ENCODE measurements at regions not wholly inside any gene's neighbourhood (a gene's known extent, or its start where the extent isn't known, plus 50 kb on each side); places are given as distances from the start of the nearest gene placed in this dataset.

DNA sequence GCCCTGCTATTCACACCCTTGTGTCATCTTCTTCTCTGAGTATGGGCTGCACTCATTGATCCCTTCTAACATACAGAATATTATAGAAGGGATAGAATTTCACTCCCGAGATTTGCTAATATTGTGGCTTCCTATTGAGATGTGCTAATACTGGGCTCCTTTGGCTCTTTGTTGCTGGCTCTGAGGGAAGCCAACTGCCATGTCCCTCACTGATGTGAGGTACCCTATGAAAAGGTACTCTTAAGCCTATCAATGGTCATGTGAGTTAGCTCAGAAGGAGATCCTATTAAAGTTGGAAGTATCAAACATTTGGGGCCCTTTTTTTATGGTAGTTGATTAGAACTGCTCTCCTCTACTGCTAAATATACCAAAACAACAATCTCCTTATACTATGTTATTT, 665.2 kb upstream of the ZWINT start:
- intact Hi-C loops (cut with DNase I) = no loop called here
- Histone ChIP-seq H3K36me3 (no peaks in the 10 kb centered on the region), H3K27me3 (no peaks in the 10 kb centered on the region), H3K9me3 (peaks cover under 1 to 2% (median 2%) of the 10 kb centered on the region in 4 donors), H3K4me1 (no peaks in the 10 kb centered on the region), H3K4me3 (no peak overlapping the region), H3K27ac (no peak overlapping the region)
- no peak for DNase-seq
- 85 to 90% methylated on average over 1 of the region's 1 CpG for WGBS, 2 donors
- no peak for TF ChIP-seq EP300 (IDR thresholded peaks at IDR 0.05)
- TF ChIP-seq CTCF (IDR thresholded peaks at IDR 0.05) = no peak
- TF ChIP-seq POLR2AphosphoS5 (IDR thresholded peaks at IDR 0.05) = no peak
- no peak for TF ChIP-seq POLR2A (IDR thresholded peaks at IDR 0.05)

DNA sequence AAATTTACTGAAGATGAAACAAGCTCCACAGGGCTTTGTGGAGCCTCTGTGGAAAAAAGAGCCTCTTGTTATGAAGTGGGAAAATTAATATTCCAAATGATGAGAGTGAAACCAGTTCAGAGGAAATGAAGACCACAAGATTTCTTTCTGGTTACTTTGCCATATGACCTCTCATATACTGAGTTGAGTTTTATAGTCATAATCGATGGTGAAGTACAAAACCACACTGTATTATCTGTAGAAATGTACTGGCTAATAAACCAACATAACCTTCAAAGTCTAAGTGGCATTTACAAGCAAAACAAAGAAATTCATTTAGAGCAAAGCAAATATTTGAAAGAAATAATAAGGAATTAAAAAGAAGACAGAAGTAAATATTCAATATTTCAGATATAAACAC, 662.6 kb upstream of the ZWINT start:
- no peak overlapping the region for H3K27ac ChIP-seq
- no peak overlapping the region for H3K4me3 ChIP-seq
- TF ChIP-seq CTCF (IDR thresholded peaks at IDR 0.05) (no peak), POLR2A (IDR thresholded peaks at IDR 0.05) (no peak)
- no peak for DNase-seq
- no peaks in the 10 kb centered on the region for H3K9me3 ChIP-seq
- H3K27me3 ChIP-seq = no peaks in the 10 kb centered on the region
- no peaks in the 10 kb centered on the region for H3K36me3 ChIP-seq
- 16 to 55% methylated on average over 1 of the region's 1 CpG for WGBS, 2 donors
- H3K4me1 ChIP-seq = no peaks in the 10 kb centered on the region
- intact Hi-C loops (cut with DNase I) = no loop called here

DNA sequence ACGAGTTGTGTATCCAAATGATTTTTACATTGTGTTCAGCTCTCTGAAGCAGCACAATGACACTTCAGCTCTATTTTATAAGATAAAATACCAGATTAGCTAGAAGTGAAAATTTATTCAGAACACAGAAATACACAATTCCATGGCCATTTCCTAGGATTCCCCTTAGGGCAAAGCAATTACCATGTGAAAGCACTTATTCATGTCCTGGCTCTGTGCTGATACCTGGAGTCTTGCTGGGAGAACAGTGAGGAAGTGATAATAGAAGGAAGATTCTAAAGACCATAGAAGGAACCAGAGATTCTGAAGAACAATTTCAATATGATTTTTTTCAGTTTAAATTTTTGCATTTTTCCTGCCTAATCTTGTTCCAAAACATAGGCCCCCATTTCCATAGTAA, 657.4 kb upstream of the ZWINT start:
- H3K4me1 ChIP-seq = no peaks in the 10 kb centered on the region
- H3K36me3 ChIP-seq = no peaks in the 10 kb centered on the region
- 55 to 66% methylated on average over 1 of the region's 1 CpG for WGBS, 2 donors

GRCh38 chr10:57017356-57018037, 656.4 kb upstream of the ZWINT start:
- no peaks in the 10 kb centered on the region for H3K4me1 ChIP-seq
- 68 to 80% methylated on average over 7 of the region's 7 CpGs for WGBS, 2 donors

More for the DNA sequence above, 657.4 kb upstream of the ZWINT start:
- Histone ChIP-seq H3K27me3 (no peaks in the 10 kb centered on the region), H3K4me3 (no peak overlapping the region), H3K9me3 (no peaks in the 10 kb centered on the region), H3K27ac (no peak overlapping the region)
- DNase-seq = no peak
- intact Hi-C loops (cut with DNase I) = no loop called here
- TF ChIP-seq POLR2AphosphoS5 (IDR thresholded peaks at IDR 0.05) = no peak
- no peak for TF ChIP-seq POLR2A (IDR thresholded peaks at IDR 0.05)
- TF ChIP-seq CTCF (IDR thresholded peaks at IDR 0.05) = no peak
- TF ChIP-seq EP300 (IDR thresholded peaks at IDR 0.05) = no peak

More at GRCh38 chr10:57017356-57018037, 656.4 kb upstream of the ZWINT start:
- Histone ChIP-seq H3K4me3 (no peak overlapping the region), H3K27ac (no peak overlapping the region), H3K9me3 (no peaks in the 10 kb centered on the region), H3K36me3 (no peaks in the 10 kb centered on the region), H3K27me3 (no peaks in the 10 kb centered on the region)
- intact Hi-C loops (cut with DNase I) = no loop called here
- no peak for DNase-seq
- TF ChIP-seq CTCF (IDR thresholded peaks at IDR 0.05) = no peak
- no peak for TF ChIP-seq POLR2AphosphoS5 (IDR thresholded peaks at IDR 0.05)
- TF ChIP-seq EP300 (IDR thresholded peaks at IDR 0.05) = no peak
- TF ChIP-seq POLR2A (IDR thresholded peaks at IDR 0.05) = no peak

Data from sigmoid colon (tissue), 6 donors.